ENCODE measurements at regions not wholly inside any gene's neighbourhood (a gene's known extent, or its start where the extent isn't known, plus 50 kb on each side); places are given as distances from the start of the nearest gene placed in this dataset.
"Not testable (repeated sequence)": the region's sequence is repeated elsewhere in the genome, so short reads cannot be mapped to it uniquely, and the experiment has no call there.

- Histone ChIP-seq H3K4me1 (ENCODE audit: control insufficient read depth, insufficient read depth, low read length) (no peaks in the 10 kb centered on the region), H3K9me3 (ENCODE audit: control insufficient read depth, insufficient read depth, low read depth, low read length) (no peaks in the 10 kb centered on the region), H3K27ac (ENCODE audit: extremely low read depth, low read depth, low read length) (no peak overlapping the region), H3K36me3 (ENCODE audit: control insufficient read depth in 2 of 2, insufficient read depth in 1 of 2, low read length in 2 of 2) (no peaks in the 10 kb centered on the region), H3K4me3 (ENCODE audit: low read depth, low read length) (no peak overlapping the region)
- TF ChIP-seq ZNF76 (tag by site-specific recombination; IDR thresholded peaks at IDR 0.05; ENCODE audit: borderline replicate concordance, low read depth): no peak
- TF ChIP-seq ZNF514 (tag by site-specific recombination; IDR thresholded peaks at IDR 0.05): no peak
- TF ChIP-seq ZNF248 (tag by site-specific recombination; IDR thresholded peaks at IDR 0.05): no peak
- TF ChIP-seq KLF10 (tag by site-specific recombination; IDR thresholded peaks at IDR 0.05): no peak
- TF ChIP-seq ZNF362 (tag by site-specific recombination; IDR thresholded peaks at IDR 0.05): no peak
- ChIA-PET CTCF (no interaction called here), POLR2A (no interaction called here)
These were observed 341.1 kb upstream of the FLRT2 start for GRCh38 chr14:85188836-85189235.

GRCh38 chr14:85189253-85189652 is 340.7 kb upstream of the FLRT2 start:
- CTCF ChIA-PET; H3K4me3 ChIP-seq (ENCODE audit: low read depth, low read length); H3K27ac ChIP-seq (ENCODE audit: extremely low read depth, low read depth, low read length); H3K9me3 ChIP-seq (ENCODE audit: control insufficient read depth, insufficient read depth, low read depth, low read length); POLR2A ChIA-PET; H3K4me1 ChIP-seq (ENCODE audit: control insufficient read depth, insufficient read depth, low read length); H3K36me3 ChIP-seq (ENCODE audit: control insufficient read depth in 2 of 2, insufficient read depth in 1 of 2, low read length in 2 of 2): not testable (repeated sequence)

DNA sequence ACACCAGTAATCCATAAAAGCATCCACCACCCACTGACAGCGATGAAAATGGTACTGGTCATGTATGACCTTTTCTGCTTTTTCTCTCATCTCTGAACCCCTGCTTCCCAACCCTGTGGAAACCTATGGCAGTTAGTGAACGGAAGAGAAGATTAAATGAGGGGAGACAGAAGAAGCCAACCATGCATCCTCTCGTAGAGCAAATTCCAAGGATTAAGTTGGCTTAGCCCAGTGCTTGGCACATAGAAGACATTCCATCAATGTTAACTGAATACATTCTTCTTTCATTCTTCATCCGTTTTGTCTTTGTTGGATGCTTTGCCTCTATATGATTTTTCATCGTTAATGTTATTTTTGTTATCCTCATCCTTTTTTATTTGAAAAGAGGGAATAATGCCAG is 339.7 kb upstream of the FLRT2 start:
- POLR2A ChIA-PET: no interaction called here
- H3K4me3 ChIP-seq (ENCODE audit: low read depth, low read length): no peak overlapping the region
- TF ChIP-seq ZNF433 (tag by site-specific recombination; IDR thresholded peaks at IDR 0.05; ENCODE audit: low read depth) (no peak), SP2 (tag by site-specific recombination; IDR thresholded peaks at IDR 0.05) (no peak), ZNF596 (tag by site-specific recombination; IDR thresholded peaks at IDR 0.05) (no peak), ZNF629 (tag by site-specific recombination; IDR thresholded peaks at IDR 0.05) (no peak)
- TF ChIP-seq, protein P1, sequence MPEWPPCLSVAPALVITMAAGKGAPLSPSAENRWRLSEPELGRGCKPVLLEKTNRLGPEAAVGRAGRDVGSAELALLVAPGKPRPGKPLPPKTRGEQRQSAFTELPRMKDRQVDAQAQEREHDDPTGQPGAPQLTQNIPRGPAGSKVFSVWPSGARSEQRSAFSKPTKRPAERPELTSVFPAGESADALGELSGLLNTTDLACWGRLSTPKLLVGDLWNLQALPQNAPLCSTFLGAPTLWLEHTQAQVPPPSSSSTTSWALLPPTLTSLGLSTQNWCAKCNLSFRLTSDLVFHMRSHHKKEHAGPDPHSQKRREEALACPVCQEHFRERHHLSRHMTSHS (tag by site-specific recombination; IDR thresholded peaks at IDR 0.05): no peak
- TF ChIP-seq, protein P2, sequence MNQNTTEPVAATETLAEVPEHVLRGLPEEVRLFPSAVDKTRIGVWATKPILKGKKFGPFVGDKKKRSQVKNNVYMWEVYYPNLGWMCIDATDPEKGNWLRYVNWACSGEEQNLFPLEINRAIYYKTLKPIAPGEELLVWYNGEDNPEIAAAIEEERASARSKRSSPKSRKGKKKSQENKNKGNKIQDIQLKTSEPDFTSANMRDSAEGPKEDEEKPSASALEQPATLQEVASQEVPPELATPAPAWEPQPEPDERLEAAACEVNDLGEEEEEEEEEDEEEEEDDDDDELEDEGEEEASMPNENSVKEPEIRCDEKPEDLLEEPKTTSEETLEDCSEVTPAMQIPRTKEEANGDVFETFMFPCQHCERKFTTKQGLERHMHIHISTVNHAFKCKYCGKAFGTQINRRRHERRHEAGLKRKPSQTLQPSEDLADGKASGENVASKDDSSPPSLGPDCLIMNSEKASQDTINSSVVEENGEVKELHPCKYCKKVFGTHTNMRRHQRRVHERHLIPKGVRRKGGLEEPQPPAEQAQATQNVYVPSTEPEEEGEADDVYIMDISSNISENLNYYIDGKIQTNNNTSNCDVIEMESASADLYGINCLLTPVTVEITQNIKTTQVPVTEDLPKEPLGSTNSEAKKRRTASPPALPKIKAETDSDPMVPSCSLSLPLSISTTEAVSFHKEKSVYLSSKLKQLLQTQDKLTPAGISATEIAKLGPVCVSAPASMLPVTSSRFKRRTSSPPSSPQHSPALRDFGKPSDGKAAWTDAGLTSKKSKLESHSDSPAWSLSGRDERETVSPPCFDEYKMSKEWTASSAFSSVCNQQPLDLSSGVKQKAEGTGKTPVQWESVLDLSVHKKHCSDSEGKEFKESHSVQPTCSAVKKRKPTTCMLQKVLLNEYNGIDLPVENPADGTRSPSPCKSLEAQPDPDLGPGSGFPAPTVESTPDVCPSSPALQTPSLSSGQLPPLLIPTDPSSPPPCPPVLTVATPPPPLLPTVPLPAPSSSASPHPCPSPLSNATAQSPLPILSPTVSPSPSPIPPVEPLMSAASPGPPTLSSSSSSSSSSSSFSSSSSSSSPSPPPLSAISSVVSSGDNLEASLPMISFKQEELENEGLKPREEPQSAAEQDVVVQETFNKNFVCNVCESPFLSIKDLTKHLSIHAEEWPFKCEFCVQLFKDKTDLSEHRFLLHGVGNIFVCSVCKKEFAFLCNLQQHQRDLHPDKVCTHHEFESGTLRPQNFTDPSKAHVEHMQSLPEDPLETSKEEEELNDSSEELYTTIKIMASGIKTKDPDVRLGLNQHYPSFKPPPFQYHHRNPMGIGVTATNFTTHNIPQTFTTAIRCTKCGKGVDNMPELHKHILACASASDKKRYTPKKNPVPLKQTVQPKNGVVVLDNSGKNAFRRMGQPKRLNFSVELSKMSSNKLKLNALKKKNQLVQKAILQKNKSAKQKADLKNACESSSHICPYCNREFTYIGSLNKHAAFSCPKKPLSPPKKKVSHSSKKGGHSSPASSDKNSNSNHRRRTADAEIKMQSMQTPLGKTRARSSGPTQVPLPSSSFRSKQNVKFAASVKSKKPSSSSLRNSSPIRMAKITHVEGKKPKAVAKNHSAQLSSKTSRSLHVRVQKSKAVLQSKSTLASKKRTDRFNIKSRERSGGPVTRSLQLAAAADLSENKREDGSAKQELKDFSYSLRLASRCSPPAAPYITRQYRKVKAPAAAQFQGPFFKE (tag by site-specific recombination; IDR thresholded peaks at IDR 0.05; ENCODE audit: borderline replicate concordance): no peak
- H3K36me3 ChIP-seq (ENCODE audit: control insufficient read depth in 2 of 2, insufficient read depth in 1 of 2, low read length in 2 of 2): no peaks in the 10 kb centered on the region
- CTCF ChIA-PET: no interaction called here
- H3K9me3 ChIP-seq (ENCODE audit: control insufficient read depth, insufficient read depth, low read depth, low read length): no peaks in the 10 kb centered on the region
- no peak overlapping the region for H3K27ac ChIP-seq (ENCODE audit: extremely low read depth, low read depth, low read length)
- no peaks in the 10 kb centered on the region for H3K4me1 ChIP-seq (ENCODE audit: control insufficient read depth, insufficient read depth, low read length)

- H3K27ac ChIP-seq (ENCODE audit: extremely low read depth, low read depth, low read length): no peak overlapping the region
- TF ChIP-seq, protein P3, sequence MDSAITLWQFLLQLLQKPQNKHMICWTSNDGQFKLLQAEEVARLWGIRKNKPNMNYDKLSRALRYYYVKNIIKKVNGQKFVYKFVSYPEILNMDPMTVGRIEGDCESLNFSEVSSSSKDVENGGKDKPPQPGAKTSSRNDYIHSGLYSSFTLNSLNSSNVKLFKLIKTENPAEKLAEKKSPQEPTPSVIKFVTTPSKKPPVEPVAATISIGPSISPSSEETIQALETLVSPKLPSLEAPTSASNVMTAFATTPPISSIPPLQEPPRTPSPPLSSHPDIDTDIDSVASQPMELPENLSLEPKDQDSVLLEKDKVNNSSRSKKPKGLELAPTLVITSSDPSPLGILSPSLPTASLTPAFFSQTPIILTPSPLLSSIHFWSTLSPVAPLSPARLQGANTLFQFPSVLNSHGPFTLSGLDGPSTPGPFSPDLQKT (IDR thresholded peaks at IDR 0.05; ENCODE audit: borderline replicate concordance, low read depth, low read length): no peak
- TF ChIP-seq ZNF10 (tag by site-specific recombination; IDR thresholded peaks at IDR 0.05) (no peak), ZNF549 (tag by site-specific recombination; IDR thresholded peaks at IDR 0.05) (no peak), ZNF138 (tag by site-specific recombination; IDR thresholded peaks at IDR 0.05; ENCODE audit: borderline replicate concordance) (no peak)
- TF ChIP-seq, protein P4, sequence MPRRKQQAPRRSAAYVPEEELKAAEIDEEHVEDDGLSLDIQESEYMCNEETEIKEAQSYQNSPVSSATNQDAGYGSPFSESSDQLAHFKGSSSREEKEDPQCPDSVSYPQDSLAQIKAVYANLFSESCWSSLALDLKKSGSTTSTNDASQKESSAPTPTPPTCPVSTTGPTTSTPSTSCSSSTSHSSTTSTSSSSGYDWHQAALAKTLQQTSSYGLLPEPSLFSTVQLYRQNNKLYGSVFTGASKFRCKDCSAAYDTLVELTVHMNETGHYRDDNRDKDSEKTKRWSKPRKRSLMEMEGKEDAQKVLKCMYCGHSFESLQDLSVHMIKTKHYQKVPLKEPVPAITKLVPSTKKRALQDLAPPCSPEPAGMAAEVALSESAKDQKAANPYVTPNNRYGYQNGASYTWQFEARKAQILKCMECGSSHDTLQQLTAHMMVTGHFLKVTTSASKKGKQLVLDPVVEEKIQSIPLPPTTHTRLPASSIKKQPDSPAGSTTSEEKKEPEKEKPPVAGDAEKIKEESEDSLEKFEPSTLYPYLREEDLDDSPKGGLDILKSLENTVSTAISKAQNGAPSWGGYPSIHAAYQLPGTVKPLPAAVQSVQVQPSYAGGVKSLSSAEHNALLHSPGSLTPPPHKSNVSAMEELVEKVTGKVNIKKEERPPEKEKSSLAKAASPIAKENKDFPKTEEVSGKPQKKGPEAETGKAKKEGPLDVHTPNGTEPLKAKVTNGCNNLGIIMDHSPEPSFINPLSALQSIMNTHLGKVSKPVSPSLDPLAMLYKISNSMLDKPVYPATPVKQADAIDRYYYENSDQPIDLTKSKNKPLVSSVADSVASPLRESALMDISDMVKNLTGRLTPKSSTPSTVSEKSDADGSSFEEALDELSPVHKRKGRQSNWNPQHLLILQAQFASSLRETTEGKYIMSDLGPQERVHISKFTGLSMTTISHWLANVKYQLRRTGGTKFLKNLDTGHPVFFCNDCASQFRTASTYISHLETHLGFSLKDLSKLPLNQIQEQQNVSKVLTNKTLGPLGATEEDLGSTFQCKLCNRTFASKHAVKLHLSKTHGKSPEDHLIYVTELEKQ (tag by site-specific recombination; IDR thresholded peaks at IDR 0.05; ENCODE audit: borderline replicate concordance): no peak
These were observed 338.0 kb upstream of the FLRT2 start for GRCh38 chr14:85191986-85192385.

More at GRCh38 chr14:85191986-85192385, 338.0 kb upstream of the FLRT2 start:
- POLR2A ChIA-PET: no interaction called here
- CTCF ChIA-PET: no interaction called here
- H3K4me3 ChIP-seq (ENCODE audit: low read depth, low read length): no peak overlapping the region
- no peaks in the 10 kb centered on the region for H3K4me1 ChIP-seq (ENCODE audit: control insufficient read depth, insufficient read depth, low read length)
- no peaks in the 10 kb centered on the region for H3K36me3 ChIP-seq (ENCODE audit: control insufficient read depth in 2 of 2, insufficient read depth in 1 of 2, low read length in 2 of 2)
- no peaks in the 10 kb centered on the region for H3K9me3 ChIP-seq (ENCODE audit: control insufficient read depth, insufficient read depth, low read depth, low read length)
